ENCODE measurements at regions not wholly inside any gene's neighbourhood (a gene's known extent, or its start where the extent isn't known, plus 50 kb on each side); places are given as distances from the start of the nearest gene placed in this dataset.

DNA sequence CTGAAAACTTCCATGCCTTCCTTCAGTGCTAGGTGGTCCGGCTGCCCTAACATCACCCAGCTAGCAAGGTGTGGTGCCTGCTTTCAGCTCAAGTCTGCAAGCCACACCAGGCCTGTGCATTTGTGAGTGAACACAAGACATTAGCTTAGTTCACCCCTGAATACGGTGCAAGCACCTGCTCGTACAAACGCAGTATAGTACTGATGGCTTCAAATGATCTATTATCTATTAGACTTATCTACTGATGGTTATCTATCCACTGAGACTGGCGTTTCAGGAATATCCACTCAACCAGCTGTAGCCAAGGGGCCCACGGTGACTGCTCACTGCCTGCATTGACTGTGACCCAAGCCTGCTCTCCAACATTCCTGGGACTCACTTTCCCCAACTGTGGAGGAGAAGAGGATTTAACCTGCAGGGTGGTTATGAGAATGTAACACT, 155.9 kb downstream of the SHOX start:
- Histone ChIP-seq H3K4me1 (no peaks in the 10 kb centered on the region), H3K27me3 (peaks cover 0 to 18% of the 10 kb centered on the region in 2 donors), H3K9me3 (no peaks in the 10 kb centered on the region), H3K4me3 (no peak overlapping the region), H3K36me3 (no peaks in the 10 kb centered on the region), H3K27ac (no peak overlapping the region)
- DNase-seq (ENCODE audit: low spot score in 2 of 2) = no peak
- no peak for TF ChIP-seq POLR2A (IDR thresholded peaks at IDR 0.05)
- TF ChIP-seq, protein P1, sequence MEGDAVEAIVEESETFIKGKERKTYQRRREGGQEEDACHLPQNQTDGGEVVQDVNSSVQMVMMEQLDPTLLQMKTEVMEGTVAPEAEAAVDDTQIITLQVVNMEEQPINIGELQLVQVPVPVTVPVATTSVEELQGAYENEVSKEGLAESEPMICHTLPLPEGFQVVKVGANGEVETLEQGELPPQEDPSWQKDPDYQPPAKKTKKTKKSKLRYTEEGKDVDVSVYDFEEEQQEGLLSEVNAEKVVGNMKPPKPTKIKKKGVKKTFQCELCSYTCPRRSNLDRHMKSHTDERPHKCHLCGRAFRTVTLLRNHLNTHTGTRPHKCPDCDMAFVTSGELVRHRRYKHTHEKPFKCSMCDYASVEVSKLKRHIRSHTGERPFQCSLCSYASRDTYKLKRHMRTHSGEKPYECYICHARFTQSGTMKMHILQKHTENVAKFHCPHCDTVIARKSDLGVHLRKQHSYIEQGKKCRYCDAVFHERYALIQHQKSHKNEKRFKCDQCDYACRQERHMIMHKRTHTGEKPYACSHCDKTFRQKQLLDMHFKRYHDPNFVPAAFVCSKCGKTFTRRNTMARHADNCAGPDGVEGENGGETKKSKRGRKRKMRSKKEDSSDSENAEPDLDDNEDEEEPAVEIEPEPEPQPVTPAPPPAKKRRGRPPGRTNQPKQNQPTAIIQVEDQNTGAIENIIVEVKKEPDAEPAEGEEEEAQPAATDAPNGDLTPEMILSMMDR (IDR thresholded peaks at IDR 0.05) = no peak
- no peak for TF ChIP-seq POLR2AphosphoS5 (IDR thresholded peaks at IDR 0.05)
- intact Hi-C loops (cut with DNase I; ENCODE audit: low total_unique reads) = no loop called here

DNA sequence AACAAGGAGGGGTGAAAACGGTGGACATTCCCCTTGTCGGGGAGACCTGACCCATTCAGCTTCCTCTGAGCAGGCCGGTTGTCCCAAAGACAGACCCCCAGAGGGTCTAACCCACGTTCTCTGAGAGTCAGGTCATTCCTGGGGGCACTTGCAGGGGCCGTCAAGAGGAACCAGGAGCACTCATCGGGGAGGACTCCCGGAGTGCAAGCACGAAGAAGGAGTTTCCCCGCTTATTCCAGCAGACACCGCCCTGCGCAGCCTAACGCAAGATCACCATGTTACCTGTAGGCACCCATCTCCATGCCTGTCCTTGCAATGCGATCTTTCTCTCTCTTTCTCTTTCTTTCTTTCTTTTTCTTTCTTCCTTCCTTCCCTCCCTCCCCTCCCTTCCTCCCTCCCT, 154.2 kb downstream of the SHOX start:
- Histone ChIP-seq H3K4me3 (no peak overlapping the region), H3K27me3 (peaks cover 0 to 8% of the 10 kb centered on the region in 2 donors), H3K4me1 (no peaks in the 10 kb centered on the region), H3K27ac (no peak overlapping the region), H3K9me3 (no peaks in the 10 kb centered on the region), H3K36me3 (no peaks in the 10 kb centered on the region)
- intact Hi-C loops (cut with DNase I; ENCODE audit: low total_unique reads) = no loop called here
- TF ChIP-seq, protein P1 (IDR thresholded peaks at IDR 0.05) = no peak
- no peak for TF ChIP-seq POLR2A (IDR thresholded peaks at IDR 0.05)
- TF ChIP-seq POLR2AphosphoS5 (IDR thresholded peaks at IDR 0.05) = no peak
- no peak for DNase-seq (ENCODE audit: low spot score in 2 of 2)

DNA sequence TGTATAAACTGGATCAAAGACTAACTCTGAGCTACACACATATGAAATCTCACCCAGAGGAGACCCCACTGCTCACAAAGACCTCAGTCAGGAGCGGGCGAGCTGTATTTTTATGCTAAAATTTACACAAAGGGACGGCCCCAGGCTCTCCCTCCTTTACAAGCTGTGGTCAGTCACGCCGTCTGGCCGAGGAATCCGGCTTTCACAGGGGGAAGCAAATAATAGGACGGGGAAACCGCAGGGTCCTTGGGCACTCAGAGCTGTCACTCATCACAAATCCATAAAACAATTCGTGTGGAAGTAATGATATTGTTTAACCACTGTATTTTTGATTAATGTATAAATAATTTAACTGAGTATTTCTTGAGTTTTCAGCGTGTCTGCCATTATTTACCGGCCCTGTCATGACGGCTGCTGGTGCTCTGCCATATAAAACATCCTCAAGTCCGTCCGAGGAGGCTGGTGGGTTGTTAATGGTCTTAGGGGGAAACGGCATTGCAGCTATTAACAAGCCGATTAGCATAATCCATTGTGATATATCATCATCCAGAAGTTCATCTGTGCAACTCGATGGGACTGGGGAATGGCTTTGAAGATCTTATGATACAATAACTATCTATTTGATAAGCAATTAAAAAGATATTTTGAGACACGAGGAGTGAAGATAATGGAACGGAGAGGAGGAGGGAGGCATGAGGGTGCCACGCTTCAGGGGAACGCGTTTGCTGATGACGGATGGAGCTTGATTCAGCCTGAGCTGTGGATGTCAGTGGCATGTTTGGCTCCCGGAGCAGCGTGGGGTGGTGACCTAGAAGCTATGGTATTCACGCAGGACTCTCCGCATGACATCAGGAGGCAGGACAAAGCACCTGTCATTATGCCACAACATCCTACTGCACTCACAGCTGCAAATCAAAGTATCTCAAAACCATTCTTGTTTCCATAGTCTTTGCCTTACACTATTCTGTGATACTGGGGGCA, 150.9 kb downstream of the SHOX start:
- TF ChIP-seq POLR2A (IDR thresholded peaks at IDR 0.05) (no peak), POLR2AphosphoS5 (IDR thresholded peaks at IDR 0.05) (no peak)
- TF ChIP-seq, protein P1 (IDR thresholded peaks at IDR 0.05) = no peak
- H3K27me3 ChIP-seq = no peaks in the 10 kb centered on the region
- DNase-seq (ENCODE audit: low spot score in 2 of 2) = no peak
- H3K9me3 ChIP-seq = no peaks in the 10 kb centered on the region
- no peak overlapping the region for H3K4me3 ChIP-seq
- H3K4me1 ChIP-seq = no peaks in the 10 kb centered on the region
- intact Hi-C loops (cut with DNase I; ENCODE audit: low total_unique reads) = no loop called here
- H3K36me3 ChIP-seq = no peaks in the 10 kb centered on the region
- no peak overlapping the region for H3K27ac ChIP-seq

DNA sequence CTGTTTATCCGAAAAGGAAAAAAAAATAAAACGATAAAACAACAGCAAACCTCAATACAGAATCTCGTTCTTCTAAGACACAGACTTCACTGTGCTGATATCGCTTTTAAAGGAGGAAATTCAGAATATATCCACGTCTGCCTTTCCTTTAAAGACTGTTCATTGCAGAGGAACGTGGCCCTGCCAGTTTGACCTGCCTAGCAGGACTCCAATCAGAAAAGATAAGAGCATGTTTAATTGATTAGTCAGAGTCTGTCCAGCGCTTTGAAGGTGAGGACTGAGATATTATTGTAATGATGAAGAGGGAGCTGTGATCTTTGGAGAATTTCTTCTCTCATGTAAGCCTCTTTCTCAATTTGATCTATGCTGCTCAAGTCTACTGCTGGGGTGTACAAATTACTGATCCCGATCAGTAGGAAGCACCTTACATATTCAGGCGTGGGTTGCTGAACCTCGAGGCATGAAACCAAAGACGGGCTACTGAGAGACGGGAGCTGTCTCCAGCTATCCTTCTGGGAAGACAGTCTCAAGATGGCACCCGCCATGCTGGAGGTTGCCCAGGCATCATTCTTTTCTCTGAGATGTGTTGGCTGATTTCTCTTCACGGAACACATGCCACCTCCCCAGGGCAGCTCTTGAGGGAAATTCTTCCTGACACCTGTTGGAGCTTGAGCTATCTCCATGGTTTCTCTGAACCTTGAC, 146.1 kb downstream of the SHOX start:
- no peaks in the 10 kb centered on the region for H3K4me1 ChIP-seq
- no peaks in the 10 kb centered on the region for H3K36me3 ChIP-seq
- H3K27ac ChIP-seq = no peak overlapping the region
- TF ChIP-seq POLR2AphosphoS5 (IDR thresholded peaks at IDR 0.05) (no peak), POLR2A (IDR thresholded peaks at IDR 0.05) (no peak)
- TF ChIP-seq, protein P1 (IDR thresholded peaks at IDR 0.05) = no peak
- intact Hi-C loops (cut with DNase I; ENCODE audit: low total_unique reads) = no loop called here
- H3K4me3 ChIP-seq = no peak overlapping the region
- no peak for DNase-seq (ENCODE audit: low spot score in 2 of 2)
- peaks cover 0 to 9% of the 10 kb centered on the region in 2 donors for H3K9me3 ChIP-seq
- no peaks in the 10 kb centered on the region for H3K27me3 ChIP-seq

DNA sequence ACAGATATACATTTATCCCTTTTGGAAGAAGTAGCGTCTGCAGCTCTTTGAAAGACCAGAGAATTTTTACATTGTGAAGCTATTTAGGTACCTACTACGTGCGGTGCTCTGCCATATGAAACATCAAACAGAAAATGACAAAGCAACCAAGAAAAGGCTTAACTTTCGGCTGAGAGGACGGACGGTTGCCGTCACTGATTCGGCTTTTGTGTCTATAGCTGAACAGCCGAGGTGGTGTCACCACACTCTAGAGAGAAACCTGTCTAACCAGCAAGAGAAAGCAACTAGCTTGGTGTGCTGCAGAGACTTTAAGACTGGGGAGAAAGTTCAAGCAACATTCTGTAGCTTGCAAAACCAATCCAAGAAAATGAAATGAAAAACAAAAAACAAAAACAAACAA, 145.5 kb downstream of the SHOX start:
- H3K27me3 ChIP-seq = no peaks in the 10 kb centered on the region
- TF ChIP-seq, protein P1 (IDR thresholded peaks at IDR 0.05) = no peak
- TF ChIP-seq POLR2AphosphoS5 (IDR thresholded peaks at IDR 0.05) (no peak), POLR2A (IDR thresholded peaks at IDR 0.05) (no peak)
- H3K36me3 ChIP-seq = no peaks in the 10 kb centered on the region
- H3K4me3 ChIP-seq = no peak overlapping the region
- H3K4me1 ChIP-seq = no peaks in the 10 kb centered on the region
- peaks cover 0 to 9% of the 10 kb centered on the region in 2 donors for H3K9me3 ChIP-seq
- intact Hi-C loops (cut with DNase I; ENCODE audit: low total_unique reads) = no loop called here
- no peak overlapping the region for H3K27ac ChIP-seq
- no peak for DNase-seq (ENCODE audit: low spot score in 2 of 2)

Data from breast epithelium (tissue), 4 donors.